GM13976 (cell line): ENCODE measurements at regions not wholly inside any gene's neighbourhood (a gene's known extent, or its start where the extent isn't known, plus 50 kb on each side); places are given as distances from the start of the nearest gene placed in this dataset.

Source experiments
- DNase-seq: peaks from one replicate; pipeline ENCODE4 v3.0.0; 2012; ENCODE audit warnings: low spot score
- in situ Hi-C: fragments of 300-500 bp; cut with MboI; formaldehyde crosslinking; loops from one replicate; pipeline ENCODE4 v1.12.0; 2022; ENCODE audit warnings: low sequenced_read_pairs, mixed read lengths, inconsistent platforms; ENCODE audit not compliant: unreplicated experiment
- TF ChIP-seq, protein P1 (sequence below): IDR thresholded peaks from 2 replicates; pipeline ENCODE4 v1.5.1; 2012; ENCODE audit warnings: borderline replicate concordance, mild to moderate bottlenecking; ENCODE audit not compliant: insufficient read depth; ENCODE audit errors: extremely low read depth, missing control alignments, control extremely low read depth

DNA sequence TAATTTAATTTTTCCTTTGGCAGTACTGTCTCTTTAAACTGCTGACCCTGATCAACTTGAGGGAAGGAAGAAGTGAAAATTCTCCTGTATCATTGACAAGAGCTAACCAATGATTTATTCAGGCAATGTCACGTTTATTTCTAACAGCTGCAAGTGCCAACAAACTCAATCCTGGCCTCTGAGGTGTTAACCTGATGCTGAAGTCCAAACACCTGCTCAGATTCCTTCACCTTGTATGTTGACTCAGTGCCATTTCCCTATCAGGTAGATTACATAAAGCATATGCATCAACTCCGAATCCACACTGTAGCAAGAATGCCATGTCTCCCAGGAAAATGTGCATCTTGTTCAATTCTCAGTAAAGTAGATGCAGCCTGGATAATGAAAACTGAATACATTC, 820.0 kb downstream of the XPNPEP1 start:
- in situ Hi-C loops: no loop called here
- no peak for DNase-seq
- TF ChIP-seq, protein P1, sequence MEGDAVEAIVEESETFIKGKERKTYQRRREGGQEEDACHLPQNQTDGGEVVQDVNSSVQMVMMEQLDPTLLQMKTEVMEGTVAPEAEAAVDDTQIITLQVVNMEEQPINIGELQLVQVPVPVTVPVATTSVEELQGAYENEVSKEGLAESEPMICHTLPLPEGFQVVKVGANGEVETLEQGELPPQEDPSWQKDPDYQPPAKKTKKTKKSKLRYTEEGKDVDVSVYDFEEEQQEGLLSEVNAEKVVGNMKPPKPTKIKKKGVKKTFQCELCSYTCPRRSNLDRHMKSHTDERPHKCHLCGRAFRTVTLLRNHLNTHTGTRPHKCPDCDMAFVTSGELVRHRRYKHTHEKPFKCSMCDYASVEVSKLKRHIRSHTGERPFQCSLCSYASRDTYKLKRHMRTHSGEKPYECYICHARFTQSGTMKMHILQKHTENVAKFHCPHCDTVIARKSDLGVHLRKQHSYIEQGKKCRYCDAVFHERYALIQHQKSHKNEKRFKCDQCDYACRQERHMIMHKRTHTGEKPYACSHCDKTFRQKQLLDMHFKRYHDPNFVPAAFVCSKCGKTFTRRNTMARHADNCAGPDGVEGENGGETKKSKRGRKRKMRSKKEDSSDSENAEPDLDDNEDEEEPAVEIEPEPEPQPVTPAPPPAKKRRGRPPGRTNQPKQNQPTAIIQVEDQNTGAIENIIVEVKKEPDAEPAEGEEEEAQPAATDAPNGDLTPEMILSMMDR: no peak

DNA sequence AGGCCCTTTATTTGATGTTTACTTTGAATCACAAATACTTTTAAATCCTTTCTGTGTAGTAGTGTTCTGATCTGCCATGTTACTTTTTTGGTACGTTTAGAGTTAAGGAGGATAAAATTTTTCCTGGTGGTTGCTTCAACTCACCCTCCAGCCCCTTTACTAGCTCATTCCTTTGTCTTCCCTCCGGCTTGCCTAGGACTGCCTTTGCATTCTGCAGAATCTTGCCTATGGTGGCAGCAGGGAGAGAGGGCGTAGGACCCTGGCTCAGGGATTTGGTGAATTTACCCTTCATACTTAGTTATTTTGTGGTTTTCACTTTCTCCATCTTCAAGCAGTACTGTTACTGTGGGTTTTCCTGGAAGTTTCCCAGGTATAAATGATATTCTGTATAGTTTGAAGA, 833.5 kb downstream of the XPNPEP1 start:
- TF ChIP-seq, protein P1: no peak
- DNase-seq: no peak
- in situ Hi-C loops: no loop called here

- in situ Hi-C loops: no loop called here
Observed at GRCh38 chr10:109071539-109071938, 851.8 kb downstream of the XPNPEP1 start.

GRCh38 chr10:109070492-109070891, 852.8 kb downstream of the XPNPEP1 start:
- TF ChIP-seq, protein P1: no peak
- DNase-seq: no peak
- in situ Hi-C loops: no loop called here

More at GRCh38 chr10:109071539-109071938, 851.8 kb downstream of the XPNPEP1 start:
- no peak for DNase-seq
- TF ChIP-seq, protein P1: no peak

DNA sequence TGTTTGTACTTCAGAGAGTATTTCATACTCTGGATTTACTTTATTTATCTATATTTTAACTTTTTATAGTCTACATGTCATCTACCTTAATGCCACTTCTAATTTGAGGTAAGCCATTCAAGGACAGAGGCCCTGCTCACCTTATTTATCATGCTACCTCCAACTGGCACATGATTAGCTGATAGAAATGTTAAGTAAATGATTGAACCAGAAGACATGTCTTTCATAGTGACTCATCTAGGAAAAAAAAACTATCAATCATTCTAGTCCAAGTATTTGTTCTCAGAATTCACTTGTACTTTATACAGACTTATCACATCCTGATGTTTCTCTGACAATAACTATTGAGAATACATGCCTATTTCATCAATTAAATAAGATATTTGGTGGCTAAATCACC, 856.3 kb downstream of the XPNPEP1 start:
- TF ChIP-seq, protein P1: no peak
- DNase-seq: no peak
- in situ Hi-C loops: no loop called here

- DNase-seq: no peak
- TF ChIP-seq, protein P1: no peak
- in situ Hi-C loops: no loop called here
Observed at GRCh38 chr10:109065821-109066220, 857.5 kb downstream of the XPNPEP1 start.

DNA sequence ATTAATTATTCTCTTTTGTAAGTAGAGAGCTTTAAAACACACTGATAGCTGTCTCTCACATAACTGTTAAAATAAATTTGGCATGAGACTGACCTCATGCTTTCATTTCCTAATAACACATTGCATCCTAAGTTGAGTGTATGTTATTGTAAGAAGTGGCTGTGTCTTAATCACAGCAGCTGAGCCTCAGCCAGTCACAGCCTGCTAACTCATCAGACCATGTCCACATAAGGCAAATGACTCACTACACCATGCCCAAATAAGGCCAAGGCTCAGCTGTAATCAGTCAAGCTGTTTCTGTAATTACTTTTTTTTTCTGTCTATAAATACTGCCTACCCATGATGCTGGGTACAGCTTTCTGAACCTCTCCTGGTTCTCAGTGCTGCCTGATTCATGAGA, 860.9 kb downstream of the XPNPEP1 start:
- DNase-seq: no peak
- in situ Hi-C loops: no loop called here
- TF ChIP-seq, protein P1: no peak
